ENCODE measurements at regions not wholly inside any gene's neighbourhood (a gene's known extent, or its start where the extent isn't known, plus 50 kb on each side); places are given as distances from the start of the nearest gene placed in this dataset.

GRCh38 chr4:82201805-82202641 is 171.8 kb downstream of the HNRNPD start:
- ChIA-PET CTCF (interaction anchor here (0.7 to 1.3 kb wide), 11 partner anchors 8 to 795 kb away, joined by 3 to 5 read pairs (median 3); partner anchors contain the start of gene RASGEF1B), POLR2A (no interaction called here)
- Histone ChIP-seq H3K27me3 (ENCODE audit: control insufficient read depth, insufficient read depth, low read length) (no peaks in the 10 kb centered on the region), H3K4me3 (ENCODE audit: low read depth, low read length) (no peak overlapping the region), H3K36me3 (ENCODE audit: control insufficient read depth, insufficient read depth, low read length) (no peaks in the 10 kb centered on the region)
- no peak for DNase-seq (ENCODE audit: low read depth)
- TF ChIP-seq CTCF (IDR thresholded peaks at IDR 0.05; ENCODE audit: insufficient read depth, low read depth, low read length), result peak; percentile 64

GRCh38 chr4:82201303-82201702 is 172.5 kb downstream of the HNRNPD start:
- CTCF ChIA-PET, result interaction anchor here (0.7 to 1.3 kb wide), 9 partner anchors 9 to 794 kb away, joined by 3 to 4 read pairs (median 3); partner anchors contain the start of gene RASGEF1B
- Histone ChIP-seq H3K4me3 (ENCODE audit: low read depth, low read length) (no peak overlapping the region), H3K36me3 (ENCODE audit: control insufficient read depth, insufficient read depth, low read length) (no peaks in the 10 kb centered on the region), H3K27me3 (ENCODE audit: control insufficient read depth, insufficient read depth, low read length) (no peaks in the 10 kb centered on the region)
- POLR2A ChIA-PET, result no interaction called here
- DNase-seq (ENCODE audit: low read depth), result no peak
- TF ChIP-seq CTCF (IDR thresholded peaks at IDR 0.05; ENCODE audit: insufficient read depth, low read depth, low read length), result no peak

GRCh38 chr4:82200046-82200445 is 173.7 kb downstream of the HNRNPD start:
- no peak for TF ChIP-seq CTCF (IDR thresholded peaks at IDR 0.05; ENCODE audit: insufficient read depth, low read depth, low read length)
- POLR2A ChIA-PET, result no interaction called here
- Histone ChIP-seq H3K36me3 (ENCODE audit: control insufficient read depth, insufficient read depth, low read length) (no peaks in the 10 kb centered on the region), H3K4me3 (ENCODE audit: low read depth, low read length) (no peak overlapping the region), H3K27me3 (ENCODE audit: control insufficient read depth, insufficient read depth, low read length) (no peaks in the 10 kb centered on the region)
- CTCF ChIA-PET, result no interaction called here
- no peak for DNase-seq (ENCODE audit: low read depth)

- POLR2A ChIA-PET, result no interaction called here
- no peak overlapping the region for H3K4me3 ChIP-seq (ENCODE audit: low read depth, low read length)
- no peak for DNase-seq (ENCODE audit: low read depth)
- H3K36me3 ChIP-seq (ENCODE audit: control insufficient read depth, insufficient read depth, low read length), result no peaks in the 10 kb centered on the region
- no peaks in the 10 kb centered on the region for H3K27me3 ChIP-seq (ENCODE audit: control insufficient read depth, insufficient read depth, low read length)
- TF ChIP-seq CTCF (IDR thresholded peaks at IDR 0.05; ENCODE audit: insufficient read depth, low read depth, low read length), result no peak
- CTCF ChIA-PET, result interaction anchor here (1.1 kb wide), 1 partner anchor 16 kb away, joined by 3 read pairs; no protein-coding TSS in a partner anchor
Observed at GRCh38 chr4:82194329-82194728, 179.5 kb downstream of the HNRNPD start.

- H3K27me3 ChIP-seq (ENCODE audit: control insufficient read depth, insufficient read depth, low read length), result no peaks in the 10 kb centered on the region
- no peak for TF ChIP-seq CTCF (IDR thresholded peaks at IDR 0.05; ENCODE audit: insufficient read depth, low read depth, low read length)
Observed at GRCh38 chr4:82192017-82192673, 181.6 kb downstream of the HNRNPD start.

More at GRCh38 chr4:82192017-82192673, 181.6 kb downstream of the HNRNPD start:
- Histone ChIP-seq H3K4me3 (ENCODE audit: low read depth, low read length) (no peak overlapping the region), H3K36me3 (ENCODE audit: control insufficient read depth, insufficient read depth, low read length) (no peaks in the 10 kb centered on the region)
- no peak for DNase-seq (ENCODE audit: low read depth)
- CTCF ChIA-PET, result interaction anchor here (0.8 kb wide), 1 partner anchor 9 kb away, joined by 3 read pairs; no protein-coding TSS in a partner anchor
- POLR2A ChIA-PET, result no interaction called here

Measured in BJ (cell line).